Activated naive CD8-positive, alpha-beta T cell treated with anti-CD3 and anti-CD28 coated beads for 36 hours (primary cell): ENCODE measurements at regions not wholly inside any gene's neighbourhood (a gene's known extent, or its start where the extent isn't known, plus 50 kb on each side); places are given as distances from the start of the nearest gene placed in this dataset.
"Not testable (repeated sequence)": the region's sequence is repeated elsewhere in the genome, so short reads cannot be mapped to it uniquely, and the experiment has no call there.

Experiments used
- DNase-seq: peaks from one replicate; pipeline ENCODE4 v3.0.0; 2021
- H3K27ac Mint-ChIP-seq: one replicate; pipeline ENCODE4 v1.8.0; 2022; ENCODE audit warnings: mild to moderate bottlenecking, moderate library complexity, mixed read lengths
- H3K27me3 Mint-ChIP-seq: one replicate; pipeline ENCODE4 v1.8.0; 2022; ENCODE audit warnings: mild to moderate bottlenecking, mixed read lengths
- H3K36me3 Mint-ChIP-seq: one replicate; pipeline ENCODE4 v1.8.0; 2021; ENCODE audit warnings: mild to moderate bottlenecking, mixed read lengths
- H3K4me1 Mint-ChIP-seq: one replicate; pipeline ENCODE4 v1.8.0; 2021; ENCODE audit warnings: mixed read lengths
- H3K4me3 Mint-ChIP-seq: one replicate; pipeline ENCODE4 v1.8.0; 2022; ENCODE audit warnings: mild to moderate bottlenecking, moderate library complexity, mixed read lengths
- H3K9me3 Mint-ChIP-seq: one replicate; pipeline ENCODE4 v1.8.0; 2022; ENCODE audit warnings: mixed read lengths

- DNase-seq, result no peak
- Mint-ChIP-seq H3K27me3 (peaks cover 21% of the 10 kb centered on the region), H3K4me3 (no peak overlapping the region), H3K9me3 (no peaks in the 10 kb centered on the region), H3K36me3 (no peaks in the 10 kb centered on the region), H3K4me1 (no peaks in the 10 kb centered on the region), H3K27ac (no peak overlapping the region)
Observed at GRCh38 chr2:173511357-173511756, 156.7 kb downstream of the CDCA7 start.

- no peaks in the 10 kb centered on the region for H3K36me3 Mint-ChIP-seq
- no peak overlapping the region for H3K4me3 Mint-ChIP-seq
- peaks cover 21% of the 10 kb centered on the region for H3K27me3 Mint-ChIP-seq
- no peaks in the 10 kb centered on the region for H3K4me1 Mint-ChIP-seq
- H3K27ac Mint-ChIP-seq, result no peak overlapping the region
- peaks cover 3% of the 10 kb centered on the region for H3K9me3 Mint-ChIP-seq
- DNase-seq, result no peak
Observed at GRCh38 chr2:173511942-173512341, 157.3 kb downstream of the CDCA7 start.

GRCh38 chr2:173513107-173513727 is 158.5 kb downstream of the CDCA7 start:
- peaks cover 19% of the 10 kb centered on the region for H3K27me3 Mint-ChIP-seq
- no peak overlapping the region for H3K27ac Mint-ChIP-seq
- no peaks in the 10 kb centered on the region for H3K36me3 Mint-ChIP-seq
- no peak overlapping the region for H3K4me3 Mint-ChIP-seq
- H3K4me1 Mint-ChIP-seq, result no peaks in the 10 kb centered on the region
- DNase-seq, result no peak
- H3K9me3 Mint-ChIP-seq, result peaks cover 9% of the 10 kb centered on the region

GRCh38 chr2:173520918-173521317 is 166.2 kb downstream of the CDCA7 start:
- H3K27ac Mint-ChIP-seq, result no peak overlapping the region
- H3K4me3 Mint-ChIP-seq, result no peak overlapping the region
- H3K27me3 Mint-ChIP-seq, result peaks cover 9% of the 10 kb centered on the region
- H3K4me1 Mint-ChIP-seq, result no peaks in the 10 kb centered on the region
- H3K36me3 Mint-ChIP-seq, result no peaks in the 10 kb centered on the region
- H3K9me3 Mint-ChIP-seq, result peaks cover 13% of the 10 kb centered on the region
- DNase-seq, result no peak

- no peak overlapping the region for H3K4me3 Mint-ChIP-seq
- H3K27ac Mint-ChIP-seq, result no peak overlapping the region
- H3K27me3 Mint-ChIP-seq, result peaks cover 9% of the 10 kb centered on the region
- no peaks in the 10 kb centered on the region for H3K36me3 Mint-ChIP-seq
- no peak for DNase-seq
- peaks cover 13% of the 10 kb centered on the region for H3K9me3 Mint-ChIP-seq
- no peaks in the 10 kb centered on the region for H3K4me1 Mint-ChIP-seq
Observed at GRCh38 chr2:173521450-173522192, 166.9 kb downstream of the CDCA7 start.

DNA sequence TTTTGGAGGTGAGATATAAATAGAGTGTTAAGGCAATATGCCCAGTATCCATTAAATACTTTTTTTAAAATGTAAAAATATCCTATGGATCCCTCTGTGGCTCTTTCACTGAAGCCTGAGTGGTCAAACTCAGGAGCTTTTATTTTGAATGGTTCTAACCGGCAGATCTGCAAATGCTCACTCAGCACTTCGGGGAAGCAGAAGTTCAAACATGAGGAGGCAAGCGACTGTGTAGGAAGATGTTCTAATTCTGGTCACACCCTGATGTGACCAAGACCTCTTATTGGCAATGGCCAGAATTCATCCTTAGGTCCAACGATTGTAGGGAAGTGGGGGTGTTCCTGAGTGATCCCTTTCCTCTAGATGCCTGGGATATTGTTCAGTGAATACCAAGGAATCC is 168.8 kb downstream of the CDCA7 start:
- Mint-ChIP-seq H3K27me3 (peaks cover 9% of the 10 kb centered on the region), H3K27ac (no peak overlapping the region), H3K4me3 (no peak overlapping the region), H3K36me3 (no peaks in the 10 kb centered on the region), H3K4me1 (no peaks in the 10 kb centered on the region), H3K9me3 (peaks cover 4% of the 10 kb centered on the region)
- DNase-seq, result no peak

DNA sequence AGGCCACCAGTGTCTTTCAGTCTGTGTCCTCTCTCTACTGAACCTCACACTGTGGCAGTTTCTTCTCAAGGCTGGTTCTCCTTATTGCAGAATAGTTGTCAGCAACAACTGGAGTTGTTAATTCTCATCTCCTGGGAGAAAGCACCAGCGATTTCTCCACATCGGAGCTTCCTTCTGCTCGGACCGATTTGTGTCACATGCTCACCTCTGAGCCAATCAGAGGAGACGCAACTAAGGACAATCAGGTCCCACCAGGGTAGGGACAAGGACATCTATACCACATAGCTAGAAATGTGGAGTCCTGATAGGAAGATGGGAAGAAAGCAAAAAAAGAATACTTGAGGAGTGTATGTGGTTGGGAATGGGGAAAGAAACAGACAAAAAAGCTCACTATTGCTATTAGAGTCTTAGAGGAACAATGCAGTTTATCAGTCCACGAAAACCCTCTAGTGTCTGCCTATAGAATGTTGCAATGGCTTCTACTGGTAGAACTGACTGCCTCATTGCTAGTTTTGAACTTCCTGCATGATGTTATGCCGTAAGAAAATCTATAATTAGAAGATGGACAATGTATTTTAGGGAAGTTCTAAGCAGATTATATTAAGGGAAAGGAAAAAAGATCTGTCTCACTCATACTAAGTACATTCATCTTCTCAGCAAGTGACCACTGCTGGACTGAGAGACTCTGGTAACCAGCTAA is 169.7 kb downstream of the CDCA7 start:
- H3K4me3 Mint-ChIP-seq, result no peak overlapping the region
- no peaks in the 10 kb centered on the region for H3K36me3 Mint-ChIP-seq
- H3K27me3 Mint-ChIP-seq, result peaks cover 9% of the 10 kb centered on the region
- H3K4me1 Mint-ChIP-seq, result no peaks in the 10 kb centered on the region
- no peak overlapping the region for H3K27ac Mint-ChIP-seq
- no peak for DNase-seq
- H3K9me3 Mint-ChIP-seq, result no peaks in the 10 kb centered on the region

DNA sequence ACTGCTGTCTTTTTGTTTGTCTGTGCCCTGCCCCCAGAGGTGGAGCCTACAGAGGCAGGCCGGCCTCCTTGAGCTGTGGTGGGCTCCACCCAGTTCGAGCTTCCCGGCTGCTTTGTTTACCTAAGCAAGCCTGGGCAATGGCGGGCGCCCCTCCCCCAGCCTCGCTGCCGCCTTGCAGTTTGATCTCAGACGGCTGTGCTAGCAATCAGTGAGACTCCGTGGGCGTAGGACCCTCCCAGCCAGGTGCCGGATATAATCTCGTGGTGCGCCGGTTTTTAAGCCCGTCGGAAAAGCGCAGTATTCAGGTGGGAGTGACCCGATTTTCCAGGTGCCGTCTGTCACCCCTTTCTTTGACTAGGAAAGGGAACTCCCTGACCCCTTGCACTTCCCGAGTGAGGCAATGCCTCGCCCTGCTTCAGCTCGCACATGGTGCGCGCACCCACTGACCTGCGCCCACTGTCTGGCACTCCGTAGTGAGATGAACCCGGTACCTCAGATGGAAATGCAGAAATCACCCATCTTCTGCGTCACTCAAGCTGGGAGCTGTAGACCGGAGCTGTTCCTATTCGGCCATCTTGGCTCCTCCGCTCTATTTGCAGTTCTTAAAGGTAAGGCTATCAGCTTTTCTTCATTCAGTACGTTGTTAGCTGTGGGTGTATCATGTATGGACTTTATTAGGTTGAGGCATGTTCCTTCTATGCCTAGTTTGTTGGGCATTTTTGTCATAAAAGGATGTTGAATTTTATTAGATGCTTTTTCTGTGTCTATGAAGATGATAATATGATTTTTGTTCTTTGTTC is 178.3 kb downstream of the CDCA7 start:
- Mint-ChIP-seq H3K9me3 (peaks cover 10% of the 10 kb centered on the region), H3K27me3 (peaks cover 28% of the 10 kb centered on the region)
- H3K4me1 Mint-ChIP-seq, H3K4me3 Mint-ChIP-seq, H3K36me3 Mint-ChIP-seq, DNase-seq, H3K27ac Mint-ChIP-seq: not testable (repeated sequence)

- Mint-ChIP-seq H3K36me3 (no peaks in the 10 kb centered on the region), H3K27ac (no peak overlapping the region)
Observed at GRCh38 chr2:173537694-173538093, 183.0 kb downstream of the CDCA7 start.

DNA sequence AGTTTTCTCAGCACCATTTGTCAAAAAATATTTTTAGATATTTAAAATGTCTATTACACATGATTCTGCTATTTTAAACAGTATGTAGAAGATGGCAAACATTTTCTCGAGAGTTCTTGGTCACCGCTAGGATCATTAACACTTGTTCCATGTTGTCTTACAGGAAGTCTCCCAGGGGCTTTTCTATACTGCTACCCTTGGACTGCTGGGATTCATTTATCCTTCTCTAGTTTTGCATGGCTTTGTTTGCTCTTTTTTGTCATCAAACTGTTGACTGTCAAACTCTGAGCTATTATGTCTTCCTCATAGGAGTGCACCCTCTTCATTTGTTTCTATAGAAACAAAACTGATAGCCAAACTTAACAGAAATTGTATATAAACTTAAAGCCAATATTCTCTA is 184.9 kb downstream of the CDCA7 start:
- Mint-ChIP-seq H3K9me3 (peaks cover 1% of the 10 kb centered on the region), H3K4me3 (no peak overlapping the region), H3K4me1 (no peaks in the 10 kb centered on the region), H3K27ac (no peak overlapping the region), H3K27me3 (peaks cover 18% of the 10 kb centered on the region), H3K36me3 (no peaks in the 10 kb centered on the region)
- DNase-seq, result no peak

More at GRCh38 chr2:173537694-173538093, 183.0 kb downstream of the CDCA7 start:
- DNase-seq, result no peak
- H3K4me1 Mint-ChIP-seq, result no peaks in the 10 kb centered on the region
- H3K27me3 Mint-ChIP-seq, result peaks cover 35% of the 10 kb centered on the region
- no peak overlapping the region for H3K4me3 Mint-ChIP-seq
- H3K9me3 Mint-ChIP-seq, result peaks cover 7% of the 10 kb centered on the region

DNA sequence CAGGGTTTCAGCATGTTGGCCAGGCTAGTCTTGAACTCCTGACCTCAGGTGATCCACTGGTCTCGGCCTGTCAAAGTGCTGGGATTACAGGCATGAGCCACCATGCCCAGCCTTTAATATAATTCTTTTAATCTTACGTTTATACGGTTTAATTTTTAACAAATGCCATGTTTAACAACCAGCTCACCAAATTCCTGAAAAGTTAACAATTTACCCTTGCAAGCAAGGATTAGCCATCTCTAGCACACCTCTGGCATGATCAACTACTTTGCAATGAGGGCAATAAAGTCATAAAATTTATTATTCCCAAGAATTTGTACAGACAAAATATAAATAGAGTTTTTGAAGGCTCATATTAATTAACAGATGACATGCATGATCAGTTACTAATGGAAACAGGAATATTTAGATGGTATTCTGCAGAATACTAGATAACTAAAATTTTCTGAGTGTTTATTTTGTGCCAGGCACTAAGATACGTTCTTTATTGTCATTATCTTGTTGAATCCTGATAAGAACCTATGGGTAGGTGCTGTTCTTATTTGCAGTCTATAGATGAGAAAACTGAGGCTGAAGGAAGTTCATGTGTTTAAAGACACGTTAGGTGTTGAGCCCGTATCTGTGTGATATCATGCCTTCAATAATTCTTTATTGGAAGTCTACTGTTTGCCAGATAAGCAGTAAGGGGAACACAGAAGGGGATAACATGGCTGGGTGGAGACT is 190.1 kb downstream of the CDCA7 start:
- Mint-ChIP-seq H3K27me3 (peaks cover 4% of the 10 kb centered on the region), H3K27ac (no peak overlapping the region), H3K36me3 (no peaks in the 10 kb centered on the region), H3K4me3 (no peak overlapping the region), H3K4me1 (peaks cover 5% of the 10 kb centered on the region), H3K9me3 (no peaks in the 10 kb centered on the region)
- no peak for DNase-seq

DNA sequence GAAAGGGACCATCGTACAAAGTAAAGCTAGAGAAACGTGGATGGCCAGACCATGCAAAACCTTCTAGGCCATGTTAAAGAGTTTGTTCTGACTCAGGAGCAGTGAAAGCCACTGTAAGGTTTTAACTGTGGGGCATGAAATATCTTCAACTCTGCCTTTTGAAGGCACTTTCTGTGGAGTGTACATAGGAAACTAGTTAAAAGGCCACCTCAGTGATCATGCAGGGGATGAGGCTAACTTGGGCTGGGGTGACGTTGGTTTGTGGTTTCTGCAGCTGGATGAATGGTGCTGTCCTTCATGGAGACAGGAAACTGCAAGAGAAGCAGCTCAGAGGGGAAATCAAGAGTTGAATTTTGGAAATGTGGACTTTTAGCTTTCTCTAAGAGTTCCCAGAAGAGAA is 190.7 kb downstream of the CDCA7 start:
- Mint-ChIP-seq H3K36me3 (no peaks in the 10 kb centered on the region), H3K27me3 (peaks cover 5% of the 10 kb centered on the region), H3K27ac (no peak overlapping the region), H3K4me3 (no peak overlapping the region), H3K9me3 (peaks cover 2% of the 10 kb centered on the region), H3K4me1 (peaks cover 5% of the 10 kb centered on the region)
- DNase-seq, result no peak

DNA sequence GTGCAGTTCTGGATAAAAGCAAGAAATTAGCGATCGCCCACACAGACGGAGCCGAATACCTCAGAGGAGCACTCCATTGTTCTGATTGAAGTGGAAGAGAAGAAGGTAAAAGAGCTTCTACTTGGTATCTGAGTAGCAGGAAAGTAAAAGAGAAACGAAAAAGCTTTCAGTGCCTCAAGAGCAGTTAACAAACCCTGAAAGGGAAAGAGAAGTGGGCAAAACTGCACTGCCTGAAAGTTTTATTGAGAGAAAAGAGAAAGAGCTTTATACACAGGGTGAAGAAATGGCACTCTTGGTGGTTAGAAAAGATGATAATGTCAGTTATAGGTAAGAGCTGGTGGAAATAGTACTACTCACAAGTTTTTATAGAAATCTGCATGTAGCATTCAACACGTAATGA is 192.8 kb downstream of the CDCA7 start:
- Mint-ChIP-seq H3K4me3 (no peak overlapping the region), H3K4me1 (peaks cover 5% of the 10 kb centered on the region), H3K27ac (no peak overlapping the region), H3K9me3 (peaks cover 2% of the 10 kb centered on the region), H3K36me3 (no peaks in the 10 kb centered on the region), H3K27me3 (peaks cover 7% of the 10 kb centered on the region)
- DNase-seq, result no peak

DNA sequence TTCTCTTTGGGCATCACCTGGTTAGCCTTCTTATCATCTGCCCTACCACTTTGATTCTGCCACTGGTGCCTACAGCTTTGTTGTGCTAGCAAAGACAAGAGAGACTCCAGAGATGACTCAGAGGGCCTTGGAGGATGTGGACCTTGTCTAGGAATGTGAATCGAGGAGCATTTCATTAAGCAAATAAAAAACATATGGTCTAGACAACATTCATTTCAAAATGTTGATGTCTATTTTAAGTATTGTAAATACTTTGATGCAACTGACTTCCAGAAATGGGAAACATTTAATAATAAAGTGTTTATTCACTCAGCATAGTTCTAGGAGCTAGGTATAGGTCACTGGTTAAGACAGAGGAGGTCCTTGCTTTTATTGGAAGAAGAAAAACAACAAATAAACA is 195.5 kb downstream of the CDCA7 start:
- H3K36me3 Mint-ChIP-seq, result no peaks in the 10 kb centered on the region
- H3K27ac Mint-ChIP-seq, result no peak overlapping the region
- peaks cover 4% of the 10 kb centered on the region for H3K4me1 Mint-ChIP-seq
- no peak overlapping the region for H3K4me3 Mint-ChIP-seq
- peaks cover 2% of the 10 kb centered on the region for H3K9me3 Mint-ChIP-seq
- peaks cover 8% of the 10 kb centered on the region for H3K27me3 Mint-ChIP-seq
- no peak for DNase-seq
